ENCODE measurements at regions not wholly inside any gene's neighbourhood (a gene's known extent, or its start where the extent isn't known, plus 50 kb on each side); places are given as distances from the start of the nearest gene placed in this dataset.
A peak's percentile ranks its signal among the peaks of the same experiment; 100 is the strongest.

DNA sequence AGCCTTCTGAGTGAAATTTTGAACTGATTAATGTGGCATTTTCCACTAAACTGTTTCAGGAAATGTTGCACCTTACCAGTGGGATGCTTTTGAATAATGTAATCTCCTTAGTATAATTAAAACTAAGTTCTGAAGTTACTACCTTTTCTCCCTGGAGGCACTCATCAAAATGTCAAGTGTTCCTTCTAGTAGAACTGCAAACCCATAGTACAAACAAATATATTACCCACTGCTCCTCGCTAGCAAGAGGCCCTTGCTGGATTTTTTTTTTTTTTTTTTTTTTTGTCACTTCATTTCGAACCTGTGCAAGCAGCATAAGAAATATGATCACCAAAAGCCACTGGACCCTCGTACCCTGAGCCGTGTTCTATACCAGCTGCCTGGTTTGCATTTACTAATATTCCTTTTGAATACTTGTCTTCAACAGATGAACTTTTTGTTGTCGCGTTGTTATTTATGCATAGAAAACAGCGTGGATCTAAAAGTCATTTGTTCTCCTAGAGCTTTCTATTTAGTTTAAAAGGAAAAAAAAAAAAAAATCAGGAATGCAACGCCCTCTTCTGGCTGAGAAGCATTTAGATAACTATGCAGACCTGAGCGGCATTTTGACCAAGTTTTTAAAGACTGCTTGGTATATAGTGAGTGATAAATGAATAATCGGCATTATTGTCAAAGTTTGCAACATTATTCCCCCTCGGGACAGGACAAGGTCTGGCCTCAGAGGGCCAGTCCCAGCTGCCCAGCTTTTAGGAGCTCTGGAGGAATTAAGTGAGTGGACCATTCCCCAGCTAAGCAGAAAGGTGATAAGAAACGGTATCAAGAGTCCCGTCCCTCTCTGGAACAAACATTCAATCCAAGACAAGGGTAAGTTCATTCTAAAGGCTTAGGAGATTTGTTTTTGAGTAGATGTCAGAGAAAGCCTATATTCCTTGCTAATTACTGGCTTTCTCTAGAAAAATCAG lies 162.5 kb upstream of the KIF2A start:
- intact Hi-C loops (cut with DNase I; ENCODE audit: low total_unique reads) = no loop called here
- Histone ChIP-seq H3K27ac (peak overlapping the region in 1 of 2 donors; percentile 2), H3K36me3 (no peaks in the 10 kb centered on the region), H3K27me3 (no peaks in the 10 kb centered on the region), H3K4me1 (peaks cover 0 to 33% (median 14%) of the 10 kb centered on the region in 4 donors), H3K4me3 (peak overlapping the region in 1 of 2 donors; percentile 10), H3K9me3 (no peaks in the 10 kb centered on the region)
- peak; percentile 35 to 42 for TF ChIP-seq CTCF (IDR thresholded peaks at IDR 0.05)
- no peak for DNase-seq

GRCh38 chr5:62144401-62145022 lies 161.5 kb upstream of the KIF2A start:
- H3K36me3 ChIP-seq = no peaks in the 10 kb centered on the region
- H3K27ac ChIP-seq = peak overlapping the region in 1 of 2 donors; percentile 2
- DNase-seq = no peak
- H3K9me3 ChIP-seq = no peaks in the 10 kb centered on the region
- H3K4me3 ChIP-seq = peak overlapping the region in 1 of 2 donors; percentile 10
- H3K4me1 ChIP-seq = peaks cover 0 to 33% (median 14%) of the 10 kb centered on the region in 4 donors
- no peak for TF ChIP-seq CTCF (IDR thresholded peaks at IDR 0.05)
- no peaks in the 10 kb centered on the region for H3K27me3 ChIP-seq
- intact Hi-C loops (cut with DNase I; ENCODE audit: low total_unique reads) = no loop called here

- Histone ChIP-seq H3K4me1 (no peaks in the 10 kb centered on the region), H3K27ac (no peak overlapping the region), H3K27me3 (no peaks in the 10 kb centered on the region), H3K9me3 (peaks cover 0 to 8% (median 6%) of the 10 kb centered on the region in 3 donors), H3K4me3 (no peak overlapping the region), H3K36me3 (no peaks in the 10 kb centered on the region)
- no peak for DNase-seq
- intact Hi-C loops (cut with DNase I; ENCODE audit: low total_unique reads) = no loop called here
- no peak for TF ChIP-seq CTCF (IDR thresholded peaks at IDR 0.05)
These were observed 156.1 kb upstream of the KIF2A start for GRCh38 chr5:62149879-62150278.

DNA sequence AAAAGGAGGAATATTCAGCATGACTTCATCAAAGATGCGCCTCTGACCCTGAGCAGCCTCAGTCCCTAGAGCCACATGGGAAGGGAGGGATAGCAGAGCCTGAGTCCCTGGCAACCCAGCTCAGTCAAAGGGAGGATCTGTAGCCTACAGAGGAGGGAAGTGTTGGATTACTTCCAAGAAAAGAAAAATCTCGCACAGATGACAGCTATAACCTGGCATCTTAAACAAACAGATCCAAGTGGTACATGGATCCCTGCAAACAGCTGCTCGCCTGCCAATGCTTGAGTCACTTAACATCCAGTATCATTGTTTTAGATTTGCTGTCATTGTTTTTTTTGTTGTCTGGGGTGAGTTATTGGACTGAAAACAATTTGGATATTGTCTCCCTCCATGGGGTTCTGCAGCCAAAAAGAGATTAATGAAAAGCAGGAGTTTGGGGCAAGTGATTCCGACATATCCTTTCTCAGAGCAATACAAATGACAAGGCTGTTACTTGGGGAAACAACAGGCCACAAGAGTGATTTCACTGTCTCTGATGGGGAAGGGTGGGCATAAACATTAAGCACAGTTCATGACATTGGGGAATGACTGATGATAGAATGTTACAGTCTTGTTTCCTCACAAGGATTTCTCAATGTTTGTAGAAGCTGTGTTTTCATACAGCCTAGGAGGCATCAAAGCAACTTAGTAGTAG lies 153.5 kb upstream of the KIF2A start:
- intact Hi-C loops (cut with DNase I; ENCODE audit: low total_unique reads) = no loop called here

More for the DNA sequence above, 153.5 kb upstream of the KIF2A start:
- Histone ChIP-seq H3K9me3 (peaks cover 0 to 17% (median 11%) of the 10 kb centered on the region in 3 donors), H3K27ac (no peak overlapping the region), H3K4me3 (no peak overlapping the region), H3K36me3 (no peaks in the 10 kb centered on the region), H3K4me1 (no peaks in the 10 kb centered on the region), H3K27me3 (no peaks in the 10 kb centered on the region)
- TF ChIP-seq CTCF (IDR thresholded peaks at IDR 0.05) = no peak
- DNase-seq = no peak
